Fibroblast of pulmonary artery (primary cell): ENCODE measurements at regions not wholly inside any gene's neighbourhood (a gene's known extent, or its start where the extent isn't known, plus 50 kb on each side); places are given as distances from the start of the nearest gene placed in this dataset.

ENCODE experiments used
- DNase-seq: peaks from one replicate; pipeline ENCODE4 v3.0.0-alpha.2; 2010; ENCODE audit warnings: low read depth
- H3K4me3 ChIP-seq: replicated peaks from 2 replicates; pipeline ENCODE4 v1.5.1; 2011; ENCODE audit warnings: low read depth, mild to moderate bottlenecking, control low read depth, low read length, moderate library complexity
- CTCF ChIP-seq: IDR thresholded peaks from 2 replicates; pipeline ENCODE4 v1.5.1; 2011; ENCODE audit warnings: mild to moderate bottlenecking, control low read depth, low read length, inconsistent platforms; ENCODE audit errors: missing control alignments

GRCh38 chr4:100836929-100837328 is 319.1 kb upstream of the EMCN start:
- DNase-seq, result no peak
- TF ChIP-seq CTCF, result no peak
- H3K4me3 ChIP-seq, result no peak overlapping the region

- no peak for DNase-seq
- no peak overlapping the region for H3K4me3 ChIP-seq
- TF ChIP-seq CTCF, result no peak
Observed at GRCh38 chr4:100834616-100835015, 316.8 kb upstream of the EMCN start.

- DNase-seq, result peak; percentile 21
- no peak overlapping the region for H3K4me3 ChIP-seq
- TF ChIP-seq CTCF, result no peak
Observed at GRCh38 chr4:100833906-100834305, 316.1 kb upstream of the EMCN start.

- DNase-seq, result peak; percentile 46
- TF ChIP-seq CTCF, result no peak
- no peak overlapping the region for H3K4me3 ChIP-seq
Observed at GRCh38 chr4:100828986-100829685, 311.3 kb upstream of the EMCN start.

GRCh38 chr4:100828364-100828763 is 310.5 kb upstream of the EMCN start:
- DNase-seq, result no peak
- no peak for TF ChIP-seq CTCF
- H3K4me3 ChIP-seq, result no peak overlapping the region

- TF ChIP-seq CTCF, result no peak
- no peak for DNase-seq
- H3K4me3 ChIP-seq, result no peak overlapping the region
Observed at GRCh38 chr4:100827756-100828155, 309.9 kb upstream of the EMCN start.
